Tibial nerve (tissue), 3 donors: ENCODE measurements at regions not wholly inside any gene's neighbourhood (a gene's known extent, or its start where the extent isn't known, plus 50 kb on each side); places are given as distances from the start of the nearest gene placed in this dataset.

Experiments used
- POLR2A ChIP-seq, 2 donors: fragments of 450-650 bp; IDR thresholded peaks; one replicate each; pipeline ENCODE4 v1.6.1; 2017; ENCODE audit warnings: antibody characterized with exemption in 2 of 2, mild to moderate bottlenecking in 2 of 2, moderate library complexity in 2 of 2
- TF ChIP-seq, protein P1 (sequence below), 5 experiments: fragments of 200-600 bp in 3 of 5; fragments of 450-650 bp in 2 of 5; sonication (generic) in 3 of 5; IDR thresholded peaks; one replicate each; pipeline ENCODE4 v1.5.1; 2016 to 2019; ENCODE audit warnings: antibody characterized with exemption in 5 of 5, mild to moderate bottlenecking in 3 of 5, moderate library complexity in 2 of 5

DNA sequence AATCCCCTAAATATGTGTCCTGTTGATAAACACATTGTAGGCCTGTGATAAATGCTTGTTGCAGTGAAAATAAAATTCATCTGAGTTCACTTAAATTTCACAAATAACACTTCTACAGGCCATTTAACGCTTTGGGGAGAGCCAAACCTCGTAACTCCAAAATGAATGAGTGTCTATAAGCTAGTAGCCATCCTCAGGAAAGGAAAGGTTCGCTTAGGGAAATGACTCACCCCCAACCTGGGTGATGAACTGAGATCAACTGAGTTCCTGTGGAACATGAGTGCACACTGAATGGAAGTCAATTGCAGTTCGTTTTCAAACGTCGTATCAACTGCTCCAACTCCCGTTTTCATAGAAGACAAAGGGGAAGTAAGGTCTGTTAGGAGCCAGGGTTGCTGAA lies 527.6 kb upstream of the ID2 start:
- TF ChIP-seq, protein P1, sequence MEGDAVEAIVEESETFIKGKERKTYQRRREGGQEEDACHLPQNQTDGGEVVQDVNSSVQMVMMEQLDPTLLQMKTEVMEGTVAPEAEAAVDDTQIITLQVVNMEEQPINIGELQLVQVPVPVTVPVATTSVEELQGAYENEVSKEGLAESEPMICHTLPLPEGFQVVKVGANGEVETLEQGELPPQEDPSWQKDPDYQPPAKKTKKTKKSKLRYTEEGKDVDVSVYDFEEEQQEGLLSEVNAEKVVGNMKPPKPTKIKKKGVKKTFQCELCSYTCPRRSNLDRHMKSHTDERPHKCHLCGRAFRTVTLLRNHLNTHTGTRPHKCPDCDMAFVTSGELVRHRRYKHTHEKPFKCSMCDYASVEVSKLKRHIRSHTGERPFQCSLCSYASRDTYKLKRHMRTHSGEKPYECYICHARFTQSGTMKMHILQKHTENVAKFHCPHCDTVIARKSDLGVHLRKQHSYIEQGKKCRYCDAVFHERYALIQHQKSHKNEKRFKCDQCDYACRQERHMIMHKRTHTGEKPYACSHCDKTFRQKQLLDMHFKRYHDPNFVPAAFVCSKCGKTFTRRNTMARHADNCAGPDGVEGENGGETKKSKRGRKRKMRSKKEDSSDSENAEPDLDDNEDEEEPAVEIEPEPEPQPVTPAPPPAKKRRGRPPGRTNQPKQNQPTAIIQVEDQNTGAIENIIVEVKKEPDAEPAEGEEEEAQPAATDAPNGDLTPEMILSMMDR (IDR thresholded peaks at IDR 0.05), result no peak
- TF ChIP-seq POLR2A (IDR thresholded peaks at IDR 0.05), result no peak
